DMS53 (cell line): ENCODE measurements at regions not wholly inside any gene's neighbourhood (a gene's known extent, or its start where the extent isn't known, plus 50 kb on each side); places are given as distances from the start of the nearest gene placed in this dataset.

Experiments used
- DNase-seq: peaks from one replicate; lab custom pipeline; 2025; lab: John Stamatoyannopoulos, UW

DNA sequence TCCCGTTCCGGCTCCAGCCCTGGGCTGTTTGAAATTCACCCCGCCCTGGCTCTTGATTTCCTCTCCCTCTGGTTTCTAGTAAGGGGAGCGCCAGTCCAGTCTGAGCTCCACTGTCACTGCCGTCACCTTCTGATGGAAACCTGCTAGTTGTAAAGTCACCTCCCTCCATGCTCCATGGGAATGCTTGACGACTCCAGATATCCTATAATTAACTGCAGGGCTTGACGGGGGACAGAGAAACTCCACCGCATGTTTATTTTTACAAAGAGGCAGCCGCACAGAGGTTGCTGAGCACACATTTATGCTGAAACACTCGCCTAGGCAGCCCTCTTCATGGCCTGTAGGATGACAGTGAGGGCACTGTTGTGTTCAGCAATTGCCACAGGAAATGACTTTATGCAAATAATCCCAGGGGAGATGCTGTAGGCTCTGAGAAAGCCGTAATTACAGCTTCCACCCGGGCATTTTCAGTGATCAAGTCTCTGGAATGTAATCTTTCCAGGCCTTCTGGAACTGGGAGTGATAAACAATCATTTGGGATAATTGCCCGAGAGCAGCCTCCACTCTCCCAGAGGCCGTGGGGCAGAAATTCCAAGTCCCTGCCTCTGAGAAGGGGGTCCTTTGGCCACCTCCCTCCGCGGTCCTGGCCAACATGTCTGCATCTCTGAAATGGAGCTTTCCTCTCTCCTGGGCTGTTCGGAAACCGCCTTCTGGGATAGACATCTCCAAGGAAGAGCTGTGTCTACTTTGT is 300.5 kb downstream of the KLF6 start:
- no peak for DNase-seq

DNA sequence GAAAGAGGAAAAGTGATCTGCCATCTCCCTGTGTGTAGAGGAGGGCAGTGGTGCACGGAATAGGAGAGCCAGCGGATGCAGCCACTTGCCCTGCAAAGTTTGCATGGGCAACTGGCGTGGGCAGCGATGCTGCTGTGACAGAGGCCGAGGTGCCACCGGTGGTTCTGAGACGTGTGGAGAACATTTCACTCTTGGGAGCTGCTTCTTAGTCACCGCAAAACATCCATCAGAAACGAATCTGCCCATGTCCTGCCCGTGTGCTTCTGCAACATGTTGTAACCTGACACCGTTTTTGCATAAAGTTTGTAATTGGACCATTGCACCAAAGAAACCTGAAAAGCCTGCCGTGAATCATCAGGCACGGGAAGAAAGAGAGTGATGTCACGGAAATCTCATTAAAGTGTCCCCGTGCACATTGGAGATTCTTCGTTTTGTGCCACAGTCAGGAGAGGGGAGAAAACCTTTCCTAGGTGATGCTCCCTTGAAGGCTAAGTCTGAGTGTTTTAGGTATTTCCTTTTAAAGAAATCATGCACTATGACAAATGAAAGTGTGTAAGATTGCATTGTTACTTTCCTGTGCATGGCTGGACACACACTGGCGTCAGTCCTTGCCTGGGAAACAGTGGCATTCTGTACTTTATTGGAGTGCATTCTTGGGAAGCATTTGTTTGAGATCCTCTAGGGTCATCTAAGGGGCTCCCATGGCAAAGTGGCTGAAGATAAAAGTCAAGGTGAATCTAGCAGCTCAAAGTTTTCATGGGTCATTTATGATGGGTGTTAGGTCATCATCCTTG is 302.6 kb downstream of the KLF6 start:
- peak; percentile 96 for DNase-seq

DNA sequence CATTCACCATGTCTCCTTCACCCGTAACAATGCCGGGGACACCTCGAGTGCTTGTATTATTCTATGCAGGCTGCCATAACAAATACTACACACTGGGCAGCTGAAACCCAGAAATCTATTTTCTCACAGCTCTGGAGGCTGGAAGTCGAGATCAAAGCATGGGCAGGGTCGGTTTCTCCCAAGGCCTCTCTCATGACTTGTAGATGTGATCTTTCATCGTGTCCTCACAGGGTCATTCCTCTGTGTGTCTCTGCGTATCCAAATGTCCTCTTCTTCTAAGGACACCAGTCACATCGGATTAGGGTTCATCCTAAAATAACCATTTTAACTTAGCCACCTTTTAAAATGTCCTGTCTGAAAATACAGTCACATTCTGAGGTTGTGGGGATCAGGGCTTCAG is 303.5 kb downstream of the KLF6 start:
- DNase-seq, result no peak

DNA sequence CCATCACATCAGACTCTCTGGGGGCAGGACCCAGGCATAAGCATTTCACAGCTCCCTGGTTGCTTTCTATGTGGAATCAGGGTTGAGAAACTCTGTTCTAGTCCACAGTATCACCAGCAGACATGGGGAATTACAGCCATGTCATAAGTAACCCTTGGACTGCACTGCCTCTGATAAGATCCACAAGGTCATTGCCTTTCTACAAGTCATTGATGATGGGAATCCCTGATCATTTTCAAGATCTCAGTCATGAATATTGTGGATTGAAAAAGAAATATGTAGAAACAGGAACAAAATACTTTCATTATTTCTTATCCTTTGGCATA is 304.1 kb downstream of the KLF6 start:
- DNase-seq, result no peak

DNA sequence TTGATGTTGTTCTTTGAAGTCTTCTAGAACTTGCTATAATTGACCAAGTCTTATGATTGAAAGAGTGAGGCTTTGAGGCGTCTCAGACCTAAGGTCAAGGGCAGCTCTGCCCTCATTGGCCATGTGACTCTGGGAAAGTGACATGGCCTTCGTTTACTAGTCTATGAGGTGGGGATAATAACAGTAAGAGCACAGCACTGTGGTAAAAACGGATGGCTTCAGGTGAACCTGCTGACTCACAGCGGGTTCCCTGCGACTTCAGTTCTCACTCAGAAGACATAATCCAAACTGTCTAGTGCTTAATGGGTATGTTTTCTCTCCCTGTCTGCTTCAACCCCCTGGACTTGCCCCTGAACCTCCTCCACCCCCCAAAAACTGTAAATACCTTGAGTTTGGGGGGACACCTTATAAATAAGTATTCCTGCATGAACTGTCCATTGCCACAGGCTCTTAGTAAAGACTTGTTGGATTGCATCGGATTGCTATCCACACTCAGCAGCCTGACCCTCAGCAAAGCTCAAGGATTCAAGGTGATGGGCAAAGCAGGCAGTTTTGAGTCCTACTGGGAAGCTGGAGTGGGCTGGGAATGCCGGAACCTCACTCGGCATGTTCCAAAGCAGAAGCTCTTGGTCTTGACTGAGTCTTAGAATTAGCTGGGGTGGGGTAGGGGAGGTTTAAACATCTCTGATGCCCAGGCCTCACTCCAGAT is 304.6 kb downstream of the KLF6 start:
- DNase-seq, result no peak

DNA sequence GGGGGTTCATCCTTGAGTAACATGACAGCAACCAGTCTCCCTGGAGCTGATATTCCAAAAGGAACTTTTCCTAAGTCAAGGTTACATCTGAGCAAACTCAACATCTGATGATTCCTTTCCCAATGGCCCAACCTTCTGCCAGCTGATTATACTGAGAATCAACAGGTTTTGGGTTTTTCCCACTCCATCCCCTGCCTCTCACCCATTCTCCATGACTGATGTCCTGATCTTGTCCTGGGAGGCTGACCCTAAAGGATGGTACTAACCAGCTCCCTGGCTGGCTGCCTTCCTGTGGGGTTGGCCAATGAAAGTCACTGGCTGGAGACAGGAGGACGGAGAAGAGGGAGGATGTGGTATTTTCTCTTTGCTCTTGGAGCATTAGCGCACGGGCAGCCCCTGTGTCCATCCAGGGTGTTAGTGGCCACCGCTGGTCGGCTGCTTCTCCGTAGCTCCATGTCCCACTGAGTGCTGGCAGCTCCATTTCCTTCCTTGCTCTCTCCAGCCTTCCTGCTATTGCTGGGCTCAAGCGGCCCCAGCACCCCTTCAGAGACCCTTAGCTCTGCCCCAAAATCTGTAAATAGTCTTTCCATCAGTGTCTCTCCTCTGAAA is 306.2 kb upstream of the PITRM1 start:
- DNase-seq, result no peak

DNA sequence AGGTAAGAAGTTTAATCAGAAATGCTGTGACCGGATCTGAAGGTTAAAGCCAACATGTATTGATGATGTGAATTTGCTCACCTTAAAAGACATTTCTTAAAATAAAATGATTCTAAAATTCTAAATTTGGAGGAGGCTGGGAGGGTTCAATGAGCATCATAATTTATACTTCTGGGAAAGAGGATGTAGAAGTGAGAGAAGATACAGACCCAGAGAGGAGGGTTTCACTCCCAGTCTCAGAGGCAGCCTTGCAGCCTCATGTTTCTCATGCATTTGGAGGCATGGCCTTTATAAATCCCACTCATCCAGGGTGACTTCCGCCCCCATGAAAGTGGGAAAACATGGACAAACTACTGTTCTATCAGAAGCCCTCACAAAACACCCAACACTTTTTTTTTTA is 305.6 kb upstream of the PITRM1 start:
- DNase-seq, result no peak

DNA sequence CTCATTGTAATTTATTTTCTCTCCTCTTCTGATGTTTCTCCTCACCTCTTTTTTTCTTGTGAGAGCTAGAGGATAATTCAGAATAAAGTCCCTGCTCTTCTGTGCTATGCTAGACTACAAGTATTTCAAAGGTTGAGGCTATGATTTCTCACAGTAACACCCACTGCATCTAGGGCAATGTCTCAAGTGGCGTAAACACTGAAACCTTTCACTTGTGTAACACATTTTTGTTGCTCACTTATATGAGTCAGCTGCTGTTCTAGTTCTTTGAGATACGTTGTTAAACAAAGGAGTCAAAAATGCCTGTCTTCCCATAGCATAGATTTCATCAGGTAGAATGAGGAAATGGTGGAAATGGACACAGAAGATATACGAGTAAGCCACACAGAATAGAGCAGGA is 305.1 kb upstream of the PITRM1 start:
- DNase-seq, result peak; percentile 25

DNA sequence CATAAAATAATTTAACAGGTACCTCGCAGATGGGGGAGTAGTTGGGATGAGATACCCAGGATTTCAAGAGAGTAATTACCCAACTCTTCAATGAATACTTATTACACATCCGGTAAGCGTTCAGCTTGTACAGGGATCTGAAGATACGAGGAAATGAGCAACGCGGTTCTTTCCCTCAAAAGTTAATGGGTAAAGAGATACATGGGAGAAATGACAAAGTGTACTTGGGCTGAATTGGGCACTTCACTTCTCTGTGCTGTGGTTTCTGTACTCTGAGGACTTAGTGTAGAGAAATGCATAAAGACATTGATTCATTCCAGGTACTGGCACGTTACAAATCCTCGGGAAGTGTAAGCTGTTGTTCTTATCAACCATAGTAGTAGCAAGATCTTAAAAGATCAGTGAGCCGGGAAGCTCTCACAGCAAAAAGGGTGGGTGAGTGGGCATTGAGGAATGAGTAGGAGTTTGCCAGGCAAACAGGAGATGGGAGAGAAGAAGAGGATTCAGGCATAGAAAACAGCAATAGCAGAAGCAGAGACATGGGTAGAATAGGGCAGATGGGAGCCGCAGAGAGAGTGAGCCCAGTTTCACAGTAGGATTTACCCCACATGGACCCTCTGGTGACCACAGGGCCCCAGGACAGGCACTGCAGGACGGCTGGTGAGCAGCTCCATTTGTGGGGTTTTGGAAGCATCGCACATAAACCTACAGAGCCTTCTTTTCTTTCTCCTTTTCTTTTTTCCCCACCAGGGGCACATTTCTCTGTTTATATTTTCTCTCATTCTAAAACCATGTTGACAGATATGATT is 304.3 kb upstream of the PITRM1 start:
- DNase-seq, result no peak

DNA sequence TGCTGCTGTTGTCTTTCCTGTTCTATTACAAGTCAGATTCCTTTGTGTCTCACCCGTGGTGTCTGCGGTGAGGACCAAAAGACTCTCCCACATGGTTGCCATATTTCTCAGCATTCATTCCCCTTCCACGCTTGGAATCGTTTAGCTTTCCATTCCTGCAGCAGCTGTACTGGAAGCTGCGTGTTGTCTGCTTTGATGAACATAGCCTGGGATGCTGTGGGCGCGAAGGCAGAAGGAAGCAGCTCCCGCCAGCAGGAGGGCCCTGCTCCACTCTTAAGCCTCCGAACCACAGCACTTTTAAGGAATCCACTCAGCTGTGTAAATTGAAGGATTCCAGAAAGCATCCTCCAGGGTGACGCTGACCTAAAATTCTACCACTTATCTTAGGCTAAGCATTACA is 303.6 kb upstream of the PITRM1 start:
- no peak for DNase-seq

DNA sequence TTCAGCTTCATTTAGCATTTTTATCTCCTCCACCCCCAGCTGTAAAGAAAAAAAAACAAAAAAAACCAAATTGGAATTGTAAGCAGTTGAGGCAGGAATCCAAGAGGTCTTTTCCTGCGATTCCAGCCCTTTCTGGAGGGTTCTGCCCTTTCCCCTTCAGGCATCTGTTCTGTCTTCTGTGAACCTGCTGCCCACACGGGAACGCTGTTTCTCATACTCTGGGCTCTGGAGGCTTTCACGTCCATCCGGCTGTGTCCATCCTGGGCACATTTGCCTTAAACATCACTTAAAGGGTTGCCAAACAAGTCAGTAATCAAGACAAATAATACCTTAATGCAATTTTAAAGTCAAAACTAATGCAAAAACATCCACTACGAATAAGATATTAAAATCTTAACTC is 302.8 kb upstream of the PITRM1 start:
- no peak for DNase-seq

DNA sequence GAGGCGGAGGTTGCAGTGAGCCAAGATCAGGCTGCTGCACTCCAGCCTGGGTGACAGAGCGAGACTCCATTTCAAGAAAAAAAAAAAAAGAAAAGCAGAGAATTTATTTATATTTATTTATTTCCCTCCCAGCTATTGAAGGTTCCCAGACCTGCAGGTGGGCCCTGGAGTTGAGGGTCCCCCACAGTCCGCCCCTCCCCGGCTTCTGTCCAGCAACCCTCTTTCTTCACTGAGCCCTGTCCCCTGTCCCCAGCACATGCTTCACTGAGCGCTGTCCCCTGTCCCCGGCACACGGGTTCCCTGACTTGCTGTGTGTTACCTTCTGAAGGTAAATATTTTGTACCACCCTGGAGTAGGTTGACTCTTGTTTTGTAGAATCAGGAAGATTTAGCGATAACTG is 301.7 kb upstream of the PITRM1 start:
- DNase-seq, result no peak

DNA sequence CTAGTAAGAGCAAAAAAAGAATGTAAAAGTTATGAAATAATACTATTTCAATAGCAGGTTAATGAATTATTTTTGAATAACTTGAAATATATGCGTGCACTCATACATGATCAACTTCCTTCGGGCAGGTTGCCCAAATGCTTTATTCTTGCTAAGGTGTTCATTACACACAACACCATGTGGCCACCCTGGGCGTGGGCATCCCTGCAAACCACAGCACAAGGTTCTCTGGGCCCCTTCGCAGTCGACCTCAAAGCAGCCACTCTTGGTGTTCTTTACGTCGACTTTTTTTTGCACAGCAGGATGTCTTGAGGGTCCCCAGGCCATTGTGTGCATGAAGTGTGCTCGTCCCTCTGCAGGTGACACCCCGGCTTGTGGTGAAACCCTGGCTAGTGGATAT is 300.7 kb upstream of the PITRM1 start:
- no peak for DNase-seq

DNA sequence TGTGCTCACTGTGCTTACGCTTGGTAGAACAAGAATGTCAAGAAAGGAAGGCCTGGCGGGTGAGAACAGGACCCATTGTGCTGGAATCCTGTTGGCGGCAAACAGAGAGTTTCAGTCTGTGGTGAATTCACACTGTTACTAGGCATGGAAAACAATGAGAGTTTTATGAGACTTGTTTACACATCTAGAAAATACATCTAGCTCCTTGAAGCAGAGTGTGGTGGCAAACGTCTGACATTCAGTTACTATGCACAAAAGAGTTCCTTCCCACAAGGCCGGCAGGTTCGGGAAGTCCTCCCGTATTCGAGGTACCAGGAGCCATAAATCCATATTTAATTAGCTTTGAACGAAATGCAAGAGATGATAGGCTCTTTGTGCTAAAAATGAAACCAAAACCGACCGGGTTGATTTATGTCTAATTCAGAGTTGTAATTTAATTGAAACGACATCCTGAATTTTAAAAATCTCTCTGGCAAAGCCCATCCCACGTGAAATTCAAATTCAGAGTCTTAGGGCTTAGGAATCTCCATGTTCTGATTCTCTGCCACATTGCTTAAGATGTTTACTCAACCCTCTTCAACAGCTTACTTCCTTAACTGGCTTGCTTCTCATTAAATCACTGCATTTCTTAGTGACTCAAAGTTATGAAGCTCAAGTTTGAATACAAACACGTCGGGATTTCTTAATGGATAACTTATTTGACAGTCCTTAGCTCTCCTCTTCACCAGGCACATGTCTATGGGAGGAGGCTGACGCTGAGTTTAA is 299.9 kb upstream of the PITRM1 start:
- DNase-seq, result peak; percentile 45

DNA sequence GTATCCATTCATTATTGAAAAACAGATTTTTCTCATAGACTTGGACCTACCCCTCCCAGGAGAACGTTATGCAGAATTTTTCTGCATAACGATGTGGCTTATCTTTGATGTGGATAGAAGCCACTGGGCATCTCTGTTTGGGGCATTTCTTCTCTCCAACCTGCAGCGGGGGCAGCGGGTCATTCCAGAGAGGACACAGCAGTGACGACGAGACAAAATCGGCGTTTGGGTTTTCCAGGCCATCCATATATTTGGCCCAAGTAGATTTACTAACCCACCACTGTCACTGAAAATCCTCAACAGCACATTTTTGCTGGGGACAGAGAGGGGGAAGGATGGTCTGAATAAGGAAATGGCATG is 299.3 kb upstream of the PITRM1 start:
- no peak for DNase-seq

DNA sequence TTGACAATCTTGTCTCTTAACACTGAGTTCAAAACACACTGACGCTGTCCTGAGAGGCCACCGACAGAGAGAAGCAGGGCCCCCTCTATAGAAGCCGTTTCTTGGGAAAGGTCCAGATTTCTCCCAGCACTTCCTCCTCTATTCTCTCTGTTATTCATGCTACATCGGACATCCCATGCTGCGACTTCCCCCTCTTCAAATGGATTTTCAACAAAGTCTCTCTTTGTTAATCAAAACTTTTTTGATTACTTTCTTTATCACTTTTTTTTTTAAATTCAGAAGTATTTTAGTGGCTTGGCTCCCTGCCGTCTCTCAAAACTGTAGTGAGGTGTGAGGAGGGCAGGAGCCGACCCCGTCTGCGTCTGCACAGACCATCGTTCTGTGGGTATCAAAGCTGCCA is 298.9 kb upstream of the PITRM1 start:
- DNase-seq, result no peak

DNA sequence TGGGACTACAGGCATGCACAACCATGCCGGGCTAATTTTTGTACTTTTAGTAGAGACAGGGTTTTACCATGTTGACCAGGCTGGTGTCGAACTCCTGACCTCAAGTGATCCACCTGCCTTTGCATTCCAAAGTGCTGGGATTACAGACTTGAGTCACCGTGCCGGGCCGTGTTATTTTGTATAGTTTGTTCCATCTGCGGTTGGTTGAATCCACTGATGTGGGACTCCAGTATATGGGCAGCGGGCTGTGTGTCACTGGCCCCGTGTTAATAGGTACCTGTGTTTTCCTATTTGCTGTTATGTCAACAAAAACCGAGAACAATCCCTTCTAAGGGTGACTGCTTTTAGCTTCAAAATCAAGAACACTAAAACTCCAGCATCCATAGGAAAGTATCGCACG is 297.6 kb upstream of the PITRM1 start:
- DNase-seq, result no peak

DNA sequence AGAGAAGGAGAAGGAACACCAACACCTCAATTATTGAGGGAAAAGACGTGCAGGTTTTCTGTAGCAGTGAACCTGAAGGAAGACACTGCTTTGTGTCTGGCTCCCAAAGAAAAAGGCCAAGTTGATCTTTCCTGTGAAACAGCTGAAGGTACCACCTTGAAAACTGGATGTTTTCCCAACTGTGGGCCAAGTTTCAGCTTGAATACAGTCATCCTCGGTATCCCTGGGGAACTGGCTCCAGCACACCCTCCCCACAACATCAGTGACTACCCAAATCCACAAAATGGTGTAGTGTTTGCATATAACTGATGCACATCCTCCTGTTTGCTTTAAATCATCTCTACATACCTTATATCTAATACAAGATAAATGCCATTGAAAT is 297.0 kb upstream of the PITRM1 start:
- no peak for DNase-seq

DNA sequence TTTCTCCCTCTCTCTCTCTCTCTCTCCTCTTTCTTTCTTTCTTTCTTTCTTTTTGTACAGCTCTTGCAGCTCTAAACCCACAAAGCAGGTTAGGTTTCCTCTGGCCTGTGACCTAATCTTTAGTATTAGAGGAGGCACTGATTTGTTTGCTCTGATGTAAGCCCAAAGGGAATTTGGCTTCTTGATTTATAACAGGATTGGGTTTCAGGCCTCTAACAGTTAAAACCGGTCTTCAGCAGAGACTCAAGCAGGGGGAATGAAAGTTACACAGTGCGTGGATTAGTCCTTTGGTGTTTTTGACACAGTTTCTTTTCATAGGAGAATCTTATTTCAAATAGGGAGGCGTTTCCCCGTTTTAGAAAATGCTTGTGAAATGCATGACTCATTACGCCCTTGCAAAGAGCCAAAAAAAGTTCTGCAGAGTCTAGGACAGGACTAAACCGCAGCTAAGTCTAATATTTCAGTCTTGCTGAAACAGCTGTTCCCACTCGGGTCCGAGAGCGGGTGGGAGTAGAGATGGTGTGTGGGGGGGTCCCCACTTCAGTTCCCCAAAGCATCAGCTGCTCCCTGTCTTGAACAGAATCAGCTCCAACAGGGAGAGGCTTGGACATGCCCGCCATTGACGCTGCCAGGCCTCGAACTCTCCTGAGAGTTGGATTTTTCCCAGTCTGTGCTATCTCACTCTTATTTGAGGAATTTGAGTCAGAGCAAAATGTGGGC is 296.5 kb upstream of the PITRM1 start:
- DNase-seq, result peak; percentile 37
